DMS153 (cell line): ENCODE measurements at regions not wholly inside any gene's neighbourhood (a gene's known extent, or its start where the extent isn't known, plus 50 kb on each side); places are given as distances from the start of the nearest gene placed in this dataset.
"Not testable (repeated sequence)": the region's sequence is repeated elsewhere in the genome, so short reads cannot be mapped to it uniquely, and the experiment has no call there.

Source experiments
- DNase-seq: peaks from one replicate; lab custom pipeline; 2025; lab: John Stamatoyannopoulos, UW

DNA sequence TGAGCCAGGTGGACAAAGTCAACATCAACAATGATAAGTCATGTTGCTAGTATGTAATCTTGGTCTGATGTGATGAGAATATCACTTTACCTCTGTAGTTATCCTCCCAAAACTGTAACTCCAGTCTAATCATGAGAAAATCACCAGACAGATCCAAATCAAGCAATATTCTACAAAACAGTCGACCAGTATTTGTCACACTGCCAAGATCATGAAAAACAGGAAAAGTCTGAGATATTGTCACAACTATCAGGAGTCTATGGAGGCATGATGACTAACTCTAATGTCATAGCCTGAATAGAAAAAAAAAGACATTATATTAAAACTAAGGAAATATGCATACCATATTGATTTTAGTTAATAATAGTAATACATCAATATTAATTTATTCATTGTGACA, 1883.3 kb upstream of the CELF4 start:
- no peak for DNase-seq

- not testable (repeated sequence) for DNase-seq
These were observed 1879.4 kb upstream of the CELF4 start for GRCh38 chr18:39444957-39445356.

DNA sequence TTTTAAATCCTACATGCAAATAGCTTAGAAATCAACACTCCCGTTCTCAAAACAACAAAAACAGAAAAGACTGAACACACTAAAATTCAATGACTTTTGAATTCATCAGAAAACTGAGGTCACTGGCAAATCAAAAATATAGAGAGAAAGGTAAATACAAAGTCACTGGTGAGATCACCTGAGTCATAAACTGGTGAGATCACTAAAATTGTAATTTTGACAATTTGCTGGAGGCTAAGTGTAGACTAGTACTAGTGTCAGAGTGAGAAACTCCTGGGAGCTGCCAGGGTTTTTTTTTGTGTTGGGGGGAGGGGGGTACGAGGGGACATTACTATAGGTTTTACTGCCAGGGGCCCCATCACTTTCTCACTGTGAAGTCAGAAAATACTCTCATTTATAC, 1876.0 kb upstream of the CELF4 start:
- DNase-seq = no peak

DNA sequence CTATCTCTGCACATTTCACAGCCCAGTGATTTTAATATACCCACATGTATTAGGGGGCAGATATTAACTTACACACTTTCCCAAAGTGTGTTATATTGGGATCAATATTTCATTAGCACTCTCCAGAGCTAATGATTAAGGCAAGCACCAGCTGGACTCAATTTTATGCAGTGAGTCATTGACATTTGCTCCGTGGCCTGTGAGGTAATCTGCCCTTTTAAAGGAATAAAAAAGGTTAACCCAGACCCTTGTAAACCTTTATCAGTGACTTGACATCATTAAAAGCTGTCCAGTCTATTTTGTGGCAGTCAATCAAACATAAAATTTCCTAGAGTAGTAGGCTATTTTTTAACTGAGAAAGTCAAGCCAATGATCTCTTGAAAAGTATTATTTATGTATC, 1870.4 kb upstream of the CELF4 start:
- no peak for DNase-seq

DNA sequence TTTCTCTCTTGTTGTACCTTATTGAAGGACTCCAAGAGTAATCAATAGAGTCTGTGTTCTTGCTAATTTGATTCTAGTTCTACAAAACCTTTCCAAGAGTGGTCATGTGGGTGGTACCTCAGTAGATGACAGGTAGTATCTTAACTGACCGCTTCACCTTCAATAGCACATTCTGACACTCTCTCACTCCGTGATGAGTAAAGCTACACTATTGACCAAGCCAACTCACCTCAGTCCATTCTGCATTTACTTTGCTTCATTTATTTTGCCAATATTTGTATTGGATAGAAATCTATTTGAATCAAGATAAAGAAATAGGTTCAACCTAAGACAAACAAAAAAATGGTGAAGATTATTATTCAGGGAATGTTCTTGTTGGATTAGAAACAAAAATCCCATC, 1869.6 kb upstream of the CELF4 start:
- no peak for DNase-seq

DNA sequence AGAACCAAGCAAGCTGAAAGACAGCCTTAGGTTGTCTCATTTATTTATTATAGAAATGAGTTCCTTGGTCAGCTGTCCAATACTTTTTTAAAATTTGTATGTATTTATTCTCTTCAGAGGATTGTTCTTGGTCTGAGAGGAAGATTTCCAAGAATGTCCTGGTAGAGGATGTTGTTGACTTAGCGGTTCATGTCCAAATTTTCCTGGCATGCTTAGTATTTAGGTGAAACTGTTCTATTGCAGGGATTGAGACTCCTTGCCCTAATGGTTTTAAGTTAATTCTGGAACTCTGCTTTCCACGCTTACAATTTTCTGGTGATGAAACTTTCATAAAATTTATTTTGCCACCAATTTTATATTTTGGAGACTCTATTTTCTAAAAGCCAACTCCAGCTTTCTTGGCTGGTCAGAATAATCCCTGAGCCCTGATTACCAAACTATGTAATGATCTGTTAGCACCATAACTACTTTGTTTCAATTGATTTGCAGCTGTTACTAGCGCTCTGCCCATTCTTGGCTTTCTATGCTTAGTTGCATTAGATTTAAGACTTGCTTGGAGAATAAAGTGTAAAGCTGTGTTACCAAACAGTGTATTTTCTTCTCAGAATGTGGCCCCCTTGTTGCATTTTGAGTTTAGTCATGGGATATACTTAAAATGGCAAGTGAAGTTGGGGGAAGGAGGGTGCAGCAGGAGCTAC, 1868.8 kb upstream of the CELF4 start:
- DNase-seq = no peak

- no peak for DNase-seq
These were observed 1859.7 kb upstream of the CELF4 start for GRCh38 chr18:39425172-39425850.

GRCh38 chr18:39424261-39424660, 1858.7 kb upstream of the CELF4 start:
- no peak for DNase-seq

- DNase-seq = no peak
These were observed 1855.7 kb upstream of the CELF4 start for GRCh38 chr18:39421276-39421675.

DNA sequence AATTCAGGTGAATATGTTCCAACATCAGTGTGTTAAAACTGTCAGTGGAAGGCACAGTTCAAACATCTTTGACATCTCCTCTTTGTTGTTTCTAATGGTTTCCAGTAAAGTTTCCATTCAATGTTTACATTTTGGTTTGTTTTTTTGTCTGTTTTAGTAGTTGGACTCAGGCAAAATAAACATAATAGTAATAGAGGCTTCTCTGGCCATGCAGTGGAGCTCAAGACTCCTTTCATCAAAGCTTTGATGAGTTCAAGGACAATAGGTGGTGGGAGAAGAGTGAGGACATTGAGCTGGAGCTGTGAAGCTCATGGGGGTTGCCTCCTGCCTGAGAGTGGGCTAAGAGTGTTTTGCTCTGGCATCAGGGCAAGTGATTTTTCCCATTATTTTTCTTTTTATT, 1853.7 kb upstream of the CELF4 start:
- no peak for DNase-seq

DNA sequence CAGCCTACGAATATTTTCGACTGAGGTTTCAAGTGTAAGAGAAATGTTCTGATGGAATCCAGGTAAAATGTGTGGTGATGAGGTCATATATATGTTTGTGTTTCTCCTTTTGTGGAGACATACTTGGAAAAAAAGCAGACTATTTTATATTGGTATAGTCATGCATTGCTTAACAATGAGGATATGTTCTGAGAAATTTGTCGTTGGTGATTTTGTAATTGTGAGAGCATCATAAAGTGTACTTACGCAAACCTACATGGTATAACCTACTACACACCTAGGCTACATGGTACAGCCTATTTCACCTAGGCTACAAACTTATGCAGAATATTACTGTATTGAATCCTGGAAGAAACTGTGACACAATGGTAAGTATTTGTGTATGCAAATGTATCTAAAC, 1849.9 kb upstream of the CELF4 start:
- DNase-seq = no peak

DNA sequence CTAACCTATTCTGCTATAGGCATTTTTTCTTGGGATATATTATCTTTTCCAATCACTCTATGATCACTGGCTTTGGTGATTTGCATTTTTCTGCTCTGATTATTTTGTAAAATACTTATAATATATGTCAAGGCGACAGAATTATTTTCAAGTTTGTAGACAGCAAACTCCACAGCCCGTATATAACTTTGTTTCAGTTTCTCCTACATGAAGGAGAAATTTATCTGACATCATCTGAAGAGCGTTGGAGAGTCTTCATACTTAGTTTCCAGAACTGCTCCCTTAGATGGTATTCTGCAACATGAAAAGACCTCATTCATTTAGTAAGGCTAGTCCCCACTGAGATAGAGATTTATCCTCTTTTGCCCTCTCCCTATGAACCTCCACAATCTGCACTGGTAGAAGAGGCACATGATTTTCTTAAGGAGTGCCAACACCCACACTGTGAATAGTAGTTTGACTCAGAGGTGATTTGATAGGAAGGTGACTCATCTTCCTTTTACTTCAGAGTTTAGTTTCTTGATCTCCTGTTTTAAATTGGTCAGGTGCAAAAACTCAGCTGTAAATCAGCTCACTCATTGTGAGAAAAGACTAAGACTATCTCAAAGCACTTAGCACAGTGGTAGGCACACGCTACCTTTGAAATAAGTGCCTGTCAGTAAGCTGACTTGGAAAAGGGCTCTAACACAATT, 1848.6 kb upstream of the CELF4 start:
- no peak for DNase-seq

- peak; percentile 33 for DNase-seq
These were observed 1841.3 kb upstream of the CELF4 start for GRCh38 chr18:39406941-39407340.

GRCh38 chr18:39403121-39403520, 1837.5 kb upstream of the CELF4 start:
- DNase-seq = no peak

- DNase-seq = no peak
These were observed 1834.1 kb upstream of the CELF4 start for GRCh38 chr18:39399662-39400061.

GRCh38 chr18:39396168-39396567, 1830.6 kb upstream of the CELF4 start:
- no peak for DNase-seq

DNA sequence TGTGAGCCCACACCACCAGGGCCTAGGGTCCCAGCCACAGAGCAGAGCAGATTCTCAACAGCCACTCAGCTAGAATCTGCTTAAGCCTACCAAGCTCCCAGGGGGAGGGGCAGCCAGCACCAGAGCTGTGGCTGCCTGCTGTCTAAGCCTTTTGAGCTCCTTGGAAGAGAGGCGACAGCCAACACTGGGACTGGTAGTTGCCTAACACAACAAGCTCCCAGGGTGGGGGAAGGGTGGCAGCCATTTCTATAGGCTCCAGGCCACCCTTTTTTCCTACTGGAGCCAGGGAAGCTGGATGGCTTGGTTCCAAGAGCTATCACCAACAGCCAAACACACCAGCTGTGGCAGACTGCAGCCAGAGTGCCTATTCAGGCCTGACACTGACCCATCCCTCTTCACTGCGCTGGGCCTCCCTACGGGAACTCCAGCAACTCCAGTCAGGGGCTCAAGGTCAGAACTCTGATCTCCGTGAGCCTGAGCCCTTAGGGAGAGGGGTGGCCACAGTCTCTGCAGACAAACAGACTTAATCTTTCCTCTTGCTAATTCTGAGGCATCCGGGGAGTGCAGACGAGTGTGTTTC, 1824.3 kb upstream of the CELF4 start:
- peak; percentile 74 for DNase-seq

DNA sequence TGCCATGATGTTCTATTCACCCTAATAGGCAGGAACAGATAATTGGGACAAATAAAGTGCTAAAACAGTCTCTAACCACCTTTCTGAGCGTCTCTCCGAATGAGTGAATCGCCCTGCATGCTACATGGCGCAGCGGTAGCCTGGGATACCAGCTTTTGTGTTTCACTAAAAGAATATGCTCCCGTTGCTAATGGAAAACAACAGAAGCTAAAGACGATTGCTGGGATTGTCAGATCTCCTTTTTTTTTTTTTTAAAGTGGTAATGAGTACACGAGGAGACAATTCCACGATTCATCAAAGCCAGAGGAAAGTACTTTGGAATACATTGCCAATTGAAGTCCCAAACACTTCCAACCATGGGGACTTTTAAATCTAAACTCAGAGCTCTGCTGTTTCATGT, 1815.3 kb upstream of the CELF4 start:
- no peak for DNase-seq

DNA sequence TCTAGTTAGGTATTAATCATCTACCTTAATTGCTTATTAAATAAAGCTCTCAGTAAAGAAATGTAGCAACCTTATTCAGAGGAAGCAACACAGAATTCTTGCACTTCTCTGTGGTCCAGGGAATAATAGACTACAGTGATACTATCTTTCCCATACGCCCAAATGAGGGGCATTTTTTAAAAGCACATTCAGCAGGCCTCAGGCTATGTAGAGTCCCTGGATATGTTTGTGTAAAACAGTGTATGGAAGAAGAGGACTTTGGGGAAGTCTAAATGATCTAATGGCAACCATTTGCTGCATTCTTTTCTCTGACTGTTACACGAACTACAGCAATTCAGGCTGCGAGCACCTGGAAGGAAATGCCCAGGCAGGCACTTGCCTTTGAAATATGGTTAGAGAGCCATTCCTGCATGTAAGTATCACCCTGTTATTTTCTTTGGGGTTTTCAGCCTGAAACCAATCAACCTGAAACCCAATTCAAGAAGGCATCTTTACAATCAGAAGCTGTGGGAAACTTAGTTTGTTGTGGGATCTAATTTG, 1814.7 kb upstream of the CELF4 start:
- DNase-seq = no peak

DNA sequence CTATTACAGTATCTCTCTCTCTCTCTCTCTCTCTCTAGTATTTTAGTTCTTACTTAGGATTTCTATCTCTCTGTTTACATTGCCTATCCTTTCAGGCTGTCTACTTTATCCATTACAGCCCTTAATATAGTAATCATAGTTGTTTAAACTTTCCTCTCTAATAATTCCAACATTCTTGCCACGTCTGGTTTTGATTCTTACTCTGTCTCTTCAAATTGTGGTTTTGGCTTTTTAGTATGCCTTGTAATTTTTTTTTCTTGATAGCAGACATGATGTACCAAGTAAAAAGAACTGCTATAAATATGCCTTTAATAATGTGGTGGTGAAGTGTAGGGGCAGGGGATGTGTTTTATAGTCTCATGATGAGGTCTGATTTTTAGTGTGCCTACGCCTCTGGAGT, 1809.5 kb upstream of the CELF4 start:
- DNase-seq = no peak

GRCh38 chr18:39371996-39372395, 1806.4 kb upstream of the CELF4 start:
- no peak for DNase-seq

DNA sequence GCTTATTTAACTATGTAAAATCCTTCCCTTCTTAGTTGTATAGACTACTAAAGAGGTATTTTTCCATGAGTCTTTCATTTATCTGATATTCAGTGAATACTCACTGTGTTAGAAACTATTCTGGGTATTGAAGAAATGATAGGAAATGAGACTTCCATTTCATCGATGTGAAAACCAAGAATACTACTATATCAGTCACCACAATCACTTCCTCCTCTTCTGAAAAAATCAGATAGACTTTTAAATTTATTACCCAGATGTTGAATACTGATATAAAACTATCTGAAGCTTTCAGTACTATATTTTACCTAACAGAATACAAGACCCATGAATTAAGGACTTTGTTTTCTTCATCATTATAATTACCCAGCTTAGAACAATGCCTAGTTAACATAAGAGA, 1801.1 kb upstream of the CELF4 start:
- no peak for DNase-seq
